Osteoblast (primary cell): ENCODE measurements at regions not wholly inside any gene's neighbourhood (a gene's known extent, or its start where the extent isn't known, plus 50 kb on each side); places are given as distances from the start of the nearest gene placed in this dataset.

Experiments
- DNase-seq: peaks from one replicate; pipeline ENCODE4 v3.0.0; 2011; ENCODE audit warnings: low spot score, mixed read lengths; ENCODE audit not compliant: insufficient read length; ENCODE audit errors: missing footprints
- H2AFZ ChIP-seq: 2 replicates; pipeline ENCODE4 v1.6.0; 2011; ENCODE audit warnings: mild to moderate bottlenecking, low read length
- H3K27ac ChIP-seq: 2 replicates; pipeline ENCODE4 v1.5.1; 2011; ENCODE audit warnings: mild to moderate bottlenecking, low read depth, low read length, moderate library complexity
- H3K27me3 ChIP-seq: 2 replicates; pipeline ENCODE4 v1.6.0; 2012; ENCODE audit warnings: mild to moderate bottlenecking, control low read depth, inconsistent platforms, low read length, moderate library complexity; ENCODE audit not compliant: insufficient read depth
- H3K36me3 ChIP-seq: 2 replicates; pipeline ENCODE4 v1.5.1; 2011; ENCODE audit warnings: mild to moderate bottlenecking, low read length, control low read depth, moderate library complexity; ENCODE audit not compliant: insufficient read depth
- H3K4me1 ChIP-seq: 2 replicates; pipeline ENCODE4 v1.5.1; 2011; ENCODE audit warnings: mild to moderate bottlenecking, low read length, control low read depth, moderate library complexity; ENCODE audit not compliant: insufficient read depth
- H3K4me2 ChIP-seq: 2 replicates; pipeline ENCODE4 v1.6.0; 2011; ENCODE audit warnings: mild to moderate bottlenecking, low read length; ENCODE audit not compliant: insufficient read depth
- H3K4me3 ChIP-seq: fragments of 200-600 bp; sonication (generic); 3 replicates; pipeline ENCODE4 v1.5.1; 2012; ENCODE audit warnings: mild to moderate bottlenecking, low read length, inconsistent platforms; ENCODE audit not compliant: insufficient read depth
- H3K79me2 ChIP-seq: 2 replicates; pipeline ENCODE4 v1.6.0; 2012; ENCODE audit warnings: mild to moderate bottlenecking, low read length, control low read depth, inconsistent platforms; ENCODE audit not compliant: insufficient read depth
- H3K9me3 ChIP-seq: 2 replicates; pipeline ENCODE4 v1.5.1; 2011; ENCODE audit warnings: low read depth, low read length, control low read depth
- H4K20me1 ChIP-seq: 2 replicates; pipeline ENCODE4 v1.6.0; 2012; ENCODE audit warnings: mild to moderate bottlenecking, low read length, control low read depth; ENCODE audit not compliant: insufficient read depth
- TF ChIP-seq, protein P1 (sequence below): IDR thresholded peaks from 2 replicates; pipeline ENCODE4 v1.5.1; 2011; ENCODE audit warnings: mild to moderate bottlenecking, low read depth, low read length, moderate library complexity; ENCODE audit errors: extremely low read depth

GRCh38 chr5:4019841-4020240 is 424.2 kb downstream of the IRX1 start:
- TF ChIP-seq, protein P1, sequence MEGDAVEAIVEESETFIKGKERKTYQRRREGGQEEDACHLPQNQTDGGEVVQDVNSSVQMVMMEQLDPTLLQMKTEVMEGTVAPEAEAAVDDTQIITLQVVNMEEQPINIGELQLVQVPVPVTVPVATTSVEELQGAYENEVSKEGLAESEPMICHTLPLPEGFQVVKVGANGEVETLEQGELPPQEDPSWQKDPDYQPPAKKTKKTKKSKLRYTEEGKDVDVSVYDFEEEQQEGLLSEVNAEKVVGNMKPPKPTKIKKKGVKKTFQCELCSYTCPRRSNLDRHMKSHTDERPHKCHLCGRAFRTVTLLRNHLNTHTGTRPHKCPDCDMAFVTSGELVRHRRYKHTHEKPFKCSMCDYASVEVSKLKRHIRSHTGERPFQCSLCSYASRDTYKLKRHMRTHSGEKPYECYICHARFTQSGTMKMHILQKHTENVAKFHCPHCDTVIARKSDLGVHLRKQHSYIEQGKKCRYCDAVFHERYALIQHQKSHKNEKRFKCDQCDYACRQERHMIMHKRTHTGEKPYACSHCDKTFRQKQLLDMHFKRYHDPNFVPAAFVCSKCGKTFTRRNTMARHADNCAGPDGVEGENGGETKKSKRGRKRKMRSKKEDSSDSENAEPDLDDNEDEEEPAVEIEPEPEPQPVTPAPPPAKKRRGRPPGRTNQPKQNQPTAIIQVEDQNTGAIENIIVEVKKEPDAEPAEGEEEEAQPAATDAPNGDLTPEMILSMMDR, result no peak
- Histone ChIP-seq H3K27me3 (no peaks in the 10 kb centered on the region), H4K20me1 (no peaks in the 10 kb centered on the region), H3K4me2 (no peak overlapping the region), H3K9me3 (no peaks in the 10 kb centered on the region), H2AFZ (no peak overlapping the region), H3K4me1 (no peaks in the 10 kb centered on the region), H3K79me2 (no peaks in the 10 kb centered on the region), H3K4me3 (no peak overlapping the region), H3K27ac (no peak overlapping the region), H3K36me3 (no peaks in the 10 kb centered on the region)
- no peak for DNase-seq

DNA sequence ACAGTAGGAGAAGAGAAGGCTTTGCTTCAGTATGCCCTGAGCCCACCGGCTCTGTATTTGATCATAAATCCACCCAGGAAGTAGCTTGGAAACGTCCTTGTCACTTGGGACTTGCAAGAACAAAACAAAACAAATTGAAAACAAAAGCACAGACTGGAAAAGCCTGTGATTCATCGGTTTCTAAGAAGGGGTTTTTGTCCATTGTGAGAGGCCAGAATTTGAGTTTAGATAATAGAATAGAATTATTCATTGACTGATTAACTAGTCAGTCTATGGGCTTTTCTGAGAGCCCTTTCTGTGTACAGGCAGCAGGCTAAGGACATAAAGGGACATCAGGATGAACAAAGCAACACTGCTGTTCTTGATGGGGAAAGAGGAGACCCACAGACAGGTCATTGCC is 424.8 kb downstream of the IRX1 start:
- DNase-seq, result no peak
- no peak overlapping the region for H3K4me3 ChIP-seq
- TF ChIP-seq, protein P1, result no peak
- H3K36me3 ChIP-seq, result no peaks in the 10 kb centered on the region
- H3K4me1 ChIP-seq, result no peaks in the 10 kb centered on the region
- H3K79me2 ChIP-seq, result no peaks in the 10 kb centered on the region
- H4K20me1 ChIP-seq, result no peaks in the 10 kb centered on the region
- H2AFZ ChIP-seq, result no peak overlapping the region
- no peak overlapping the region for H3K27ac ChIP-seq
- no peaks in the 10 kb centered on the region for H3K27me3 ChIP-seq
- H3K4me2 ChIP-seq, result no peak overlapping the region
- H3K9me3 ChIP-seq, result no peaks in the 10 kb centered on the region

DNA sequence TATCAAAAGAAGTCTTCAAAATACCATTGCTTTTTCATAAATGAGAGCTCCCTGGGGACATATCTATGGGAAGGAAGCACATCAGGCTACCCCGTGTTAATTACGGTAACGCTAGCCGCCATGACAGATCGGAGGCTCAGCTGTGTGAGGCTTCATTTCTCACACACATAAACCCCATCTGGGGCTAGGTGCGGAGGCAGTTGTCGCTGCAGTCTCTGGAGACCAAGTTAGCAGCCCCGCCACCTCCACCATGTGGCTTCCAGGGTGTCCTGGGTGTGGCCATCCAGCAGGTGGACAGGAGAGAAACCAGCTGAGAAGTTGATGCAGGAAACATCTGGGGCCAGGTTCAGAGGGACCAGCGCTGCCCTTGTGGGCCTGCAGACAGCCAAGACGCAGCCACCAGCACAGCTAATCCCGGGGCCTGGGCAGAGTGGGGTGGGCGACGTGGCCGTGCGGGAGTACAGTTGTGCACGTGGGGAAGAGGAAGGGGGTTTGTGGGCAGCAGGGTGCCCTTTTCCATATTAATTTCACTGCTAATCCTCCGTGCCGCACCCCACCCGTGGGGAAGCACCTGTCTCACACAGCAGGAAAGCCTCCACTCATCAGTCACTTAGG is 426.5 kb downstream of the IRX1 start:
- Histone ChIP-seq H2AFZ (no peak overlapping the region), H3K4me3 (no peak overlapping the region), H3K4me2 (no peak overlapping the region), H3K27ac (no peak overlapping the region), H3K27me3 (no peaks in the 10 kb centered on the region), H3K4me1 (no peaks in the 10 kb centered on the region), H3K79me2 (no peaks in the 10 kb centered on the region), H3K9me3 (no peaks in the 10 kb centered on the region), H4K20me1 (no peaks in the 10 kb centered on the region), H3K36me3 (no peaks in the 10 kb centered on the region)
- no peak for DNase-seq
- TF ChIP-seq, protein P1, result no peak

GRCh38 chr5:4023091-4023752 is 427.6 kb downstream of the IRX1 start:
- no peak for DNase-seq
- TF ChIP-seq, protein P1, result no peak

More at GRCh38 chr5:4023091-4023752, 427.6 kb downstream of the IRX1 start:
- H3K27me3 ChIP-seq, result no peaks in the 10 kb centered on the region
- H3K4me1 ChIP-seq, result no peaks in the 10 kb centered on the region
- no peaks in the 10 kb centered on the region for H3K9me3 ChIP-seq
- no peak overlapping the region for H3K27ac ChIP-seq
- H3K79me2 ChIP-seq, result no peaks in the 10 kb centered on the region
- no peak overlapping the region for H3K4me3 ChIP-seq
- H3K36me3 ChIP-seq, result no peaks in the 10 kb centered on the region
- no peaks in the 10 kb centered on the region for H4K20me1 ChIP-seq
- no peak overlapping the region for H3K4me2 ChIP-seq
- H2AFZ ChIP-seq, result no peak overlapping the region
